PFSK-1 (cell line): ENCODE measurements at regions not wholly inside any gene's neighbourhood (a gene's known extent, or its start where the extent isn't known, plus 50 kb on each side); places are given as distances from the start of the nearest gene placed in this dataset.

Source experiments
- FOXP2 ChIP-seq: optimal IDR thresholded peaks from 2 replicates; pipeline ENCODE3; 2011; ENCODE audit warnings: borderline replicate concordance, control low read depth, inconsistent platforms; ENCODE audit not compliant: insufficient read depth; ENCODE audit errors: extremely low read length, extremely low read depth
- POLR2AphosphoS5 ChIP-seq: IDR thresholded peaks from 2 replicates; pipeline ENCODE4 v1.6.1; 2012; ENCODE audit warnings: low read depth, mild to moderate bottlenecking, control low read depth, low read length, moderate library complexity
- REST ChIP-seq, 2 experiments: IDR thresholded peaks; 2 replicates each; pipeline versions ENCODE4 v1.6.1 to v1.8.0; 2011 to 2012; ENCODE audit warnings: low read depth in 2 of 2, low read length in 2 of 2, control low read depth in 1 of 2, inconsistent platforms in 1 of 2, mild to moderate bottlenecking in 1 of 2, moderate library complexity in 1 of 2; ENCODE audit not compliant: insufficient read depth in 1 of 2
- SIN3A ChIP-seq: IDR thresholded peaks from 2 replicates; pipeline ENCODE4 v1.6.1; 2012; ENCODE audit warnings: mild to moderate bottlenecking, low read length, moderate library complexity, borderline replicate concordance; ENCODE audit not compliant: insufficient read depth
- TAF1 ChIP-seq: IDR thresholded peaks from 2 replicates; pipeline ENCODE4 v1.6.1; 2012; ENCODE audit warnings: low read length, control low read depth, borderline replicate concordance; ENCODE audit not compliant: insufficient read depth

- TF ChIP-seq SIN3A (no peak), FOXP2 (no peak), POLR2AphosphoS5 (no peak), REST (IDR thresholded peaks at IDR 0.05; ENCODE audit: insufficient read depth in 1 of 2, low read depth in 2 of 2, low read length in 2 of 2) (no peak), TAF1 (no peak)
These were observed 234.9 kb downstream of the BAMBI start for GRCh38 chr10:28912017-28912783.

GRCh38 chr10:28913436-28914237, 236.3 kb downstream of the BAMBI start:
- TF ChIP-seq POLR2AphosphoS5 (no peak), TAF1 (no peak), FOXP2 (no peak)

- no peak for TF ChIP-seq TAF1
- TF ChIP-seq SIN3A, result no peak
- TF ChIP-seq FOXP2, result no peak
- no peak for TF ChIP-seq REST (IDR thresholded peaks at IDR 0.05; ENCODE audit: insufficient read depth in 1 of 2, low read depth in 2 of 2, low read length in 2 of 2)
- TF ChIP-seq POLR2AphosphoS5, result no peak
These were observed 237.4 kb downstream of the BAMBI start for GRCh38 chr10:28914701-28915100.

- no peak for TF ChIP-seq TAF1
- no peak for TF ChIP-seq SIN3A
- no peak for TF ChIP-seq POLR2AphosphoS5
- TF ChIP-seq REST (IDR thresholded peaks at IDR 0.05; ENCODE audit: insufficient read depth in 1 of 2, low read depth in 2 of 2, low read length in 2 of 2), result no peak
- no peak for TF ChIP-seq FOXP2
These were observed 238.8 kb downstream of the BAMBI start for GRCh38 chr10:28915989-28916588.

GRCh38 chr10:28920091-28920490, 242.8 kb downstream of the BAMBI start:
- TF ChIP-seq SIN3A (no peak), TAF1 (no peak), POLR2AphosphoS5 (no peak), FOXP2 (no peak)
